Ovary (tissue), 7 donors: ENCODE measurements at regions not wholly inside any gene's neighbourhood (a gene's known extent, or its start where the extent isn't known, plus 50 kb on each side); places are given as distances from the start of the nearest gene placed in this dataset.
A peak's percentile ranks its signal among the peaks of the same experiment; 100 is the strongest.

Source experiments
- DNase-seq, 5 donors: peaks; one replicate each; pipeline ENCODE4 v3.0.0-alpha.2; 2019 to 2020
- H3K27ac ChIP-seq, 2 donors: fragments of 200-600 bp; one replicate each; pipeline versions ENCODE4 v1.5.1 to v1.8.0; 2019 to 2022
- H3K27me3 ChIP-seq: fragments of 200-600 bp; one replicate; pipeline ENCODE4 v1.8.0; 2022
- H3K36me3 ChIP-seq: fragments of 200-600 bp; sonication (generic); one replicate; pipeline ENCODE4 v1.5.1; 2019
- H3K4me1 ChIP-seq: one replicate; pipeline ENCODE4 v1.8.1; 2013; ENCODE audit warnings: mild to moderate bottlenecking, moderate library complexity; ENCODE audit not compliant: insufficient read depth
- H3K4me3 ChIP-seq: fragments of 200-600 bp; sonication (generic); one replicate; pipeline ENCODE4 v1.5.1; 2017
- H3K9me3 ChIP-seq, 2 donors: fragments of 200-600 bp in 1 of 2; sonication (generic) in 1 of 2; one replicate each; pipeline versions ENCODE4 v1.5.1 to v1.8.1; 2013 to 2019; ENCODE audit warnings: mild to moderate bottlenecking in 1 of 2, moderate library complexity in 1 of 2
- EP300 ChIP-seq: sonication (generic); formaldehyde crosslinking; IDR thresholded peaks from one replicate; pipeline ENCODE4 v1.6.1; 2017; ENCODE audit warnings: antibody characterized with exemption
- POLR2A ChIP-seq: fragments of 450-650 bp; IDR thresholded peaks from one replicate; pipeline ENCODE4 v1.6.1; 2017; ENCODE audit warnings: antibody characterized with exemption, mild to moderate bottlenecking, moderate library complexity
- WGBS, 3 donors: extraction: QIAGEN DNeasy Blood & Tissue Kit in 1 of 3; methylation state at CpG; one replicate each; pipeline versions ENCODE4 v1.1.5 to v1.1.7; 2013 to 2017; 5-methylcytosine and 5-hydroxymethylcytosine counted together
- intact Hi-C, 4 donors: fragments of 100-400 bp; cut with DNase I; formaldehyde crosslinking; loops; one replicate each; pipeline versions ENCODE4 v1.11.0 to v1.15.1; 2022 to 2023
- TF ChIP-seq, protein P1 (sequence below), 3 donors: fragments of 450-650 bp in 2 of 3; fragments of 200-600 bp in 1 of 3; IDR thresholded peaks; one replicate each; pipeline versions ENCODE4 v1.5.1 to v1.8.0; 2016 to 2022; ENCODE audit warnings: antibody characterized with exemption in 3 of 3, mild to moderate bottlenecking in 1 of 3
- donor health status: DM: no; HTN: no; CAD: no; lungs with moderate emphysema.
- donor health status: DM: no; HTN: no; CAD: no.
- donor health status: Bipolar disorder and iron deficiency.
- donor health status: DM: no; HTN: no; CAD: no.
- donor health status: DM: yes; HTN: yes; CAD: no.

DNA sequence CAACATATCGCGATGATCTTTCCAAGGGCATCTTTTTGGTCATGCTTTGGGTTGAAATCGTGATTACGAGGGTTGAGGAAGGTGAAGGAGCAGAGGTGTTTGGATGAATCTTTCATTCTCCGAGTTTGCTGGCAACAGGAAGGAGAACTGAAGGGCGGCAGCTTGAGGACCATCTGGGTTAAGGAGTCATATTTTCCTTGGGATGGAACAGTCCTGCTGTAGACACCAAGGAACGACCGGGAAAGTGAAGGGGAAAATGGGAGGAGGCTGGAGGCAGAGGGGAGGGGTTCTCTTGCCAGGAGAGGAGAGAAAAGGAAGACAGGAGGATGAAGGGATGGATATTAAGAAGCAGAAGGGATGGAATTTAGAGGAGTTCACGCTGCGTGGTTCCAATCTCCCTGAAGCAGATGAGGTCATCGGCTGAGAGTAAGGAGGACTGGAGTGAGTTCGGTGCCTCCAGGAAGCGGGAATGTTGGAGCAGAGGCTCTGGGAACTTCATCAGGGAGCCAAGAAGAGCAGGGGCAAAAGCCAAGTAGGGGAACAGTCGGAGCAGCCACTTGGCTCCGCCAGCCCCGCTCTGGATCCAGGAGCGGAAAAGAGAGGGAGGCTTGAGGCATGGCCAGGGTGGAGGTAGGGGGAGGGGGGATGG lies 116.6 kb upstream of the GALNT17 start:
- peak in 2 of 5 donors; percentile 20 to 37 for DNase-seq
- H3K36me3 ChIP-seq, result no peaks in the 10 kb centered on the region
- H3K4me3 ChIP-seq, result no peak overlapping the region
- WGBS, 3 donors, result 61 to 78% (median 63%) methylated on average over 17 of the region's 17 CpGs
- no peaks in the 10 kb centered on the region for H3K9me3 ChIP-seq
- no peak overlapping the region for H3K27ac ChIP-seq
- intact Hi-C loops, result no loop called here
- H3K27me3 ChIP-seq, result no peaks in the 10 kb centered on the region
- no peaks in the 10 kb centered on the region for H3K4me1 ChIP-seq
- no peak for TF ChIP-seq POLR2A
- TF ChIP-seq, protein P1, sequence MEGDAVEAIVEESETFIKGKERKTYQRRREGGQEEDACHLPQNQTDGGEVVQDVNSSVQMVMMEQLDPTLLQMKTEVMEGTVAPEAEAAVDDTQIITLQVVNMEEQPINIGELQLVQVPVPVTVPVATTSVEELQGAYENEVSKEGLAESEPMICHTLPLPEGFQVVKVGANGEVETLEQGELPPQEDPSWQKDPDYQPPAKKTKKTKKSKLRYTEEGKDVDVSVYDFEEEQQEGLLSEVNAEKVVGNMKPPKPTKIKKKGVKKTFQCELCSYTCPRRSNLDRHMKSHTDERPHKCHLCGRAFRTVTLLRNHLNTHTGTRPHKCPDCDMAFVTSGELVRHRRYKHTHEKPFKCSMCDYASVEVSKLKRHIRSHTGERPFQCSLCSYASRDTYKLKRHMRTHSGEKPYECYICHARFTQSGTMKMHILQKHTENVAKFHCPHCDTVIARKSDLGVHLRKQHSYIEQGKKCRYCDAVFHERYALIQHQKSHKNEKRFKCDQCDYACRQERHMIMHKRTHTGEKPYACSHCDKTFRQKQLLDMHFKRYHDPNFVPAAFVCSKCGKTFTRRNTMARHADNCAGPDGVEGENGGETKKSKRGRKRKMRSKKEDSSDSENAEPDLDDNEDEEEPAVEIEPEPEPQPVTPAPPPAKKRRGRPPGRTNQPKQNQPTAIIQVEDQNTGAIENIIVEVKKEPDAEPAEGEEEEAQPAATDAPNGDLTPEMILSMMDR (IDR thresholded peaks at IDR 0.05), result no peak
- TF ChIP-seq EP300, result no peak

DNA sequence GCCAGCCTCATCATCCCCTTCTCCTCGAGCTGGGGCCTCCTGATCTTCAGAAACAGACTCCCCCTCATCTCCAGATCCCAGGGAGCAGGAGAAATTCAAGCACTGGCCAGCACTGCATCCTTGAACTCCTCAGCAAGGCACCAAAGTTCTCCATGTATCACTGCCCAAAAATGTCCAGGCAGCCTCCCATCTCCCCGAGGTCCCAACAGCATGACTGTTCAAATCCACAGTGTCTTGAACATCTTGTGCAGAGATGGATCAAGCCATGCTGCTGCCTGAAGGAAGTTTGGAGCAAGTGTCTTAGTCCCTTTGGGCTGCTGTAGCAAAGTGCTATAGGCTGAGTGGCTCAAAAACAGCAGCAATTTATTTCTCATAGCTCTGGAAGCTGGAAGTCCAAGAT lies 115.5 kb upstream of the GALNT17 start:
- Histone ChIP-seq H3K4me1 (no peaks in the 10 kb centered on the region), H3K36me3 (no peaks in the 10 kb centered on the region), H3K27me3 (no peaks in the 10 kb centered on the region), H3K4me3 (no peak overlapping the region), H3K9me3 (no peaks in the 10 kb centered on the region), H3K27ac (no peak overlapping the region)
- 21 to 25% (median 24%) methylated on average over 2 of the region's 2 CpGs for WGBS, 3 donors
- TF ChIP-seq, protein P1 (IDR thresholded peaks at IDR 0.05), result no peak
- TF ChIP-seq POLR2A, result no peak
- no peak for TF ChIP-seq EP300
- intact Hi-C loops, result no loop called here
- DNase-seq, result no peak

DNA sequence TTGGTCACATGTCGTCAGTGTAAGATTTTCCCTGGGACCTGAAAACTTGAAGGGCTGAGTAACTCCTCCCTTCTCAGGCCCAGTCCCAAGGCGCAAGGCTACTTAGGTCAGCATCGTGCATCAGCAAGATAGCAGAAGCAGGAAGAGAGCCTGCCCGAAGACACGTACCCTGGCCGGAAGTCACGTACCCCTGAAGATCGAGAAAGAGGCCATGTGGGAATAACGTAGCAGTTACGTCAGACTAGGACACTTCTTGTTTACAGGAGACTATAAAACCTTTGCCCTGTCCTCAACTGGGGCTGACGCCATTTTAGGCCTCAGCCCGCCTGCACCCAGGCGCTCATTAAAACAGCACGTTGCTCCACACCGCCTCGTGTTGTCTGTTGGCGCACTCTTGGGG lies 114.3 kb upstream of the GALNT17 start:
- H3K4me1 ChIP-seq, result no peaks in the 10 kb centered on the region
- TF ChIP-seq POLR2A (no peak), EP300 (no peak)
- TF ChIP-seq, protein P1 (IDR thresholded peaks at IDR 0.05), result no peak
- no peaks in the 10 kb centered on the region for H3K36me3 ChIP-seq
- intact Hi-C loops, result no loop called here
- no peaks in the 10 kb centered on the region for H3K9me3 ChIP-seq
- DNase-seq, result no peak
- WGBS, 3 donors, result 95 to 98% (median 96%) methylated on average over 17 of the region's 17 CpGs
- H3K27me3 ChIP-seq, result no peaks in the 10 kb centered on the region
- no peak overlapping the region for H3K4me3 ChIP-seq
- no peak overlapping the region for H3K27ac ChIP-seq

DNA sequence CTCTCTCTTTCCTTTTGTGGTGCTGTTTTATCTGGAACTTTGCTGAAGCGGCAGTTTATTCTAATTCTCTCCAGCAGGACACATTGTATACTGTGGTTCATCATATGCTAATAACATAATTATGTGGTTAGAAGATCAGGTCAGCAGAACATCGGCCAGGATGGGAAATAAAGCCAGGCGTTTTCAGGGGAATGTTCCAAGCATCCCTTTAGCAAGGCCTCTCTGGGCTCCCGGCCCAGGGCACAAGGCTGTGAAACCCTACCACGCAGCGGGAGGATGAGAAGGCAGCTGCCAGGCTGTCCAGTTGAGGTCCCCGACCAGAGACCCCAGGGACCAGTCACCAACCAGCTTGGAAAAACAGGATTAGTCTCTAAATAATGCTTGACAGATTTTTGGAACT lies 112.2 kb upstream of the GALNT17 start:
- TF ChIP-seq POLR2A (no peak), EP300 (no peak)
- TF ChIP-seq, protein P1 (IDR thresholded peaks at IDR 0.05), result no peak
- intact Hi-C loops, result no loop called here
- DNase-seq, result peak; percentile 43 to 78 (median 58)

More for the DNA sequence above, 112.2 kb upstream of the GALNT17 start:
- 6 to 11% (median 11%) methylated on average over 7 of the region's 7 CpGs for WGBS, 3 donors
- no peaks in the 10 kb centered on the region for H3K9me3 ChIP-seq
- no peaks in the 10 kb centered on the region for H3K36me3 ChIP-seq
- no peak overlapping the region for H3K27ac ChIP-seq
- H3K27me3 ChIP-seq, result no peaks in the 10 kb centered on the region
- no peaks in the 10 kb centered on the region for H3K4me1 ChIP-seq
- H3K4me3 ChIP-seq, result no peak overlapping the region
